ENCODE measurements at regions not wholly inside any gene's neighbourhood (a gene's known extent, or its start where the extent isn't known, plus 50 kb on each side); places are given as distances from the start of the nearest gene placed in this dataset.

- H3K36me3 Mint-ChIP-seq (ENCODE audit: unreplicated experiment), result no peaks in the 10 kb centered on the region
- H3K4me1 Mint-ChIP-seq (ENCODE audit: unreplicated experiment), result peaks cover 17% of the 10 kb centered on the region
- H3K9me3 Mint-ChIP-seq (ENCODE audit: unreplicated experiment), result no peaks in the 10 kb centered on the region
- H3K27me3 Mint-ChIP-seq (ENCODE audit: unreplicated experiment), result peaks cover 11% of the 10 kb centered on the region
- TF ChIP-seq CTCF (IDR thresholded peaks at IDR 0.05), result no peak
- H3K4me3 Mint-ChIP-seq (ENCODE audit: unreplicated experiment), result no peak overlapping the region
- DNase-seq (ENCODE audit: extremely low spot score, unreplicated experiment), result no peak
- peak overlapping the region; percentile 74 for H3K27ac Mint-ChIP-seq (ENCODE audit: unreplicated experiment)
These were observed 146.6 kb upstream of the CPEB2 start for GRCh38 chr4:14855719-14856061.

GRCh38 chr4:14856062-14856933, 146.0 kb upstream of the CPEB2 start:
- Mint-ChIP-seq H3K27ac (ENCODE audit: unreplicated experiment) (peak overlapping the region; percentile 74), H3K4me3 (ENCODE audit: unreplicated experiment) (no peak overlapping the region), H3K4me1 (ENCODE audit: unreplicated experiment) (peaks cover 17% of the 10 kb centered on the region), H3K9me3 (ENCODE audit: unreplicated experiment) (no peaks in the 10 kb centered on the region), H3K27me3 (ENCODE audit: unreplicated experiment) (peaks cover 11% of the 10 kb centered on the region), H3K36me3 (ENCODE audit: unreplicated experiment) (no peaks in the 10 kb centered on the region)
- no peak for TF ChIP-seq CTCF (IDR thresholded peaks at IDR 0.05)
- no peak for DNase-seq (ENCODE audit: extremely low spot score, unreplicated experiment)

GRCh38 chr4:14856934-14857235, 145.4 kb upstream of the CPEB2 start:
- Mint-ChIP-seq H3K36me3 (ENCODE audit: unreplicated experiment) (no peaks in the 10 kb centered on the region), H3K27me3 (ENCODE audit: unreplicated experiment) (peaks cover 14% of the 10 kb centered on the region), H3K27ac (ENCODE audit: unreplicated experiment) (peak overlapping the region; percentile 74), H3K9me3 (ENCODE audit: unreplicated experiment) (no peaks in the 10 kb centered on the region), H3K4me1 (ENCODE audit: unreplicated experiment) (peaks cover 17% of the 10 kb centered on the region), H3K4me3 (ENCODE audit: unreplicated experiment) (no peak overlapping the region)
- TF ChIP-seq CTCF (IDR thresholded peaks at IDR 0.05), result no peak
- DNase-seq (ENCODE audit: extremely low spot score, unreplicated experiment), result no peak

- DNase-seq (ENCODE audit: extremely low spot score, unreplicated experiment), result no peak
- Mint-ChIP-seq H3K36me3 (ENCODE audit: unreplicated experiment) (no peaks in the 10 kb centered on the region), H3K4me3 (ENCODE audit: unreplicated experiment) (no peak overlapping the region), H3K4me1 (ENCODE audit: unreplicated experiment) (peaks cover 17% of the 10 kb centered on the region), H3K9me3 (ENCODE audit: unreplicated experiment) (no peaks in the 10 kb centered on the region), H3K27ac (ENCODE audit: unreplicated experiment) (no peak overlapping the region), H3K27me3 (ENCODE audit: unreplicated experiment) (peaks cover 10% of the 10 kb centered on the region)
- TF ChIP-seq CTCF (IDR thresholded peaks at IDR 0.05), result no peak
These were observed 144.8 kb upstream of the CPEB2 start for GRCh38 chr4:14857475-14857874.

- peaks cover 17% of the 10 kb centered on the region for H3K4me1 Mint-ChIP-seq (ENCODE audit: unreplicated experiment)
- DNase-seq (ENCODE audit: extremely low spot score, unreplicated experiment), result no peak
- no peaks in the 10 kb centered on the region for H3K9me3 Mint-ChIP-seq (ENCODE audit: unreplicated experiment)
- peaks cover 8% of the 10 kb centered on the region for H3K27me3 Mint-ChIP-seq (ENCODE audit: unreplicated experiment)
- no peak overlapping the region for H3K4me3 Mint-ChIP-seq (ENCODE audit: unreplicated experiment)
- TF ChIP-seq CTCF (IDR thresholded peaks at IDR 0.05), result no peak
- no peaks in the 10 kb centered on the region for H3K36me3 Mint-ChIP-seq (ENCODE audit: unreplicated experiment)
- H3K27ac Mint-ChIP-seq (ENCODE audit: unreplicated experiment), result no peak overlapping the region
These were observed 144.3 kb upstream of the CPEB2 start for GRCh38 chr4:14857981-14858380.
